H1 (cell line): ENCODE measurements at regions not wholly inside any gene's neighbourhood (a gene's known extent, or its start where the extent isn't known, plus 50 kb on each side); places are given as distances from the start of the nearest gene placed in this dataset.

Experiments
- TEAD4 ChIP-seq: IDR thresholded peaks from 2 replicates; pipeline ENCODE4 v1.6.1; 2012; ENCODE audit warnings: low read depth, low read length, inconsistent platforms, mixed read lengths

- no peak for TF ChIP-seq TEAD4
Measured at GRCh38 chr10:8235253-8236027, 181.0 kb downstream of the GATA3 start (continued).
